GM12878 (cell line): ENCODE measurements at regions not wholly inside any gene's neighbourhood (a gene's known extent, or its start where the extent isn't known, plus 50 kb on each side); places are given as distances from the start of the nearest gene placed in this dataset.
"Not testable (repeated sequence)": the region's sequence is repeated elsewhere in the genome, so short reads cannot be mapped to it uniquely, and the experiment has no call there.

Experiments used
- ATAC-seq: fragments of 200-7000 bp; cut with Tn5 transposase; 3 replicates; pipeline ENCODE4 v1.9.1; 2020; ENCODE audit warnings: mild to moderate bottlenecking, moderate library complexity
- BruUV-seq: library from RNA; stranded (reverse); fragments of 400-500 nt; replicated peaks from 2 replicates; lab custom pipeline; 2021; lab: Mats Ljungman, UMichigan
- CTCF ChIA-PET: fragments of 300-600 bp; sonication (Branson Sonifier 250); formaldehyde crosslinking; extraction: SDS; loops from one replicate; lab custom pipeline; 2021; ENCODE audit warnings: inconsistent platforms; lab: Yijun Ruan, JAX
- POLR2A ChIA-PET: fragments of 350-600 bp; formaldehyde crosslinking; extraction: SDS; loops from one replicate; lab custom pipeline; 2021; ENCODE audit warnings: inconsistent platforms; lab: Charles Lee
- RAD21 ChIA-PET: fragments of 300-600 bp; sonication (Branson Sonifier 250); formaldehyde crosslinking; loops from one replicate; lab custom pipeline; 2023; ENCODE audit warnings: antibody characterized with exemption; ENCODE audit not compliant: unreplicated experiment; lab: Charles Lee
- SMC1A ChIA-PET: fragments of 300-600 bp; sonication (Branson Sonifier 250); formaldehyde crosslinking; loops from one replicate; lab custom pipeline; 2023; ENCODE audit not compliant: unreplicated experiment, uncharacterized antibody; lab: Charles Lee
- DNase-seq: peaks from one replicate; pipeline ENCODE4 v3.0.0-alpha.2; 2011; ENCODE audit warnings: low read depth, low spot score
- FAIRE-seq: peaks from 3 replicates; lab custom pipeline; 2011; peaks lifted over from hg19 to GRCh38; lab: Jason Lieb, UNC
- H2AFZ ChIP-seq: 2 replicates; pipeline ENCODE4 v1.6.0; 2011; ENCODE audit warnings: low read depth, low read length, control low read depth; ENCODE audit not compliant: control insufficient read depth
- H3K27ac ChIP-seq: 2 replicates; pipeline ENCODE4 v1.5.1; 2011; ENCODE audit warnings: control low read depth; ENCODE audit not compliant: control insufficient read depth, insufficient read depth
- H3K27me3 ChIP-seq, 2 experiments: replicated peaks in 1 of 2; 2 replicates each; pipeline versions ENCODE4 v1.6.0 to v1.6.1; 2011; ENCODE audit warnings: low read length in 1 of 2; ENCODE audit not compliant: control insufficient read depth in 2 of 2, insufficient read depth in 2 of 2
- H3K36me3 ChIP-seq, 2 experiments: 2 replicates each; pipeline ENCODE4 v1.5.1; 2011; ENCODE audit warnings: low read length in 1 of 2; ENCODE audit not compliant: control insufficient read depth in 2 of 2, insufficient read depth in 2 of 2
- H3K4me1 ChIP-seq: 2 replicates; pipeline ENCODE4 v1.6.1; 2011; ENCODE audit warnings: mild to moderate bottlenecking, low read length, moderate library complexity, mixed read lengths; ENCODE audit not compliant: control insufficient read depth, insufficient read depth
- H3K4me2 ChIP-seq: 2 replicates; pipeline ENCODE4 v1.6.0; 2011; ENCODE audit warnings: control low read depth; ENCODE audit not compliant: control insufficient read depth, insufficient read depth
- H3K4me3 ChIP-seq: fragments of 200-600 bp; sonication (generic); 2 replicates; pipeline ENCODE4 v1.5.1; 2016
- H3K79me2 ChIP-seq: 2 replicates; pipeline ENCODE4 v1.6.0; 2011; ENCODE audit warnings: low read length; ENCODE audit not compliant: control insufficient read depth, insufficient read depth
- H3K9ac ChIP-seq: 2 replicates; pipeline ENCODE4 v1.8.0; 2011; ENCODE audit warnings: low read length, control low read depth, mixed read lengths; ENCODE audit not compliant: control insufficient read depth, insufficient read depth
- H3K9me3 ChIP-seq: replicated peaks from 3 replicates; pipeline ENCODE4 v1.5.1; 2011; ENCODE audit warnings: mild to moderate bottlenecking, low read length; ENCODE audit not compliant: control insufficient read depth, insufficient read depth
- H4K20me1 ChIP-seq: 2 replicates; pipeline ENCODE4 v1.6.0; 2011; ENCODE audit not compliant: control insufficient read depth, insufficient read depth
- CHD4 ChIP-seq: fragments of 200-600 bp; sonication (generic); IDR thresholded peaks from 2 replicates; pipeline ENCODE4 v1.6.1; 2016; ENCODE audit warnings: mild to moderate bottlenecking
- DPF2 ChIP-seq: fragments of 450-650 bp; IDR thresholded peaks from 2 replicates; pipeline ENCODE4 v1.6.1; 2017; ENCODE audit warnings: mild to moderate bottlenecking
- MEF2A ChIP-seq: IDR thresholded peaks from 2 replicates; pipeline ENCODE4 v1.6.1; 2011; ENCODE audit warnings: low read depth, mild to moderate bottlenecking, low read length, moderate library complexity; ENCODE audit not compliant: insufficient read depth
- PAX8 ChIP-seq: fragments of 450-650 bp; IDR thresholded peaks from 2 replicates; pipeline ENCODE4 v1.6.1; 2017; ENCODE audit warnings: mild to moderate bottlenecking, moderate library complexity
- POU2F2 ChIP-seq: IDR thresholded peaks from 3 replicates; pipeline ENCODE4 v1.6.1; 2011; ENCODE audit warnings: low read depth, mild to moderate bottlenecking, low read length, borderline replicate concordance
- RELA ChIP-seq: fragments of 450-650 bp; IDR thresholded peaks from 2 replicates; pipeline ENCODE4 v1.8.0; 2014; ENCODE audit warnings: borderline replicate concordance; ENCODE audit not compliant: partially characterized antibody
- SIN3A ChIP-seq: IDR thresholded peaks from 2 replicates; pipeline ENCODE4 v1.6.1; 2012; ENCODE audit warnings: low read depth, low read length, improper control_type of control experiment
- SMARCA5 ChIP-seq: fragments of 450-650 bp; IDR thresholded peaks from 2 replicates; pipeline ENCODE4 v1.6.1; 2017; ENCODE audit warnings: mild to moderate bottlenecking
- SREBF1 ChIP-seq: IDR thresholded peaks from 2 replicates; pipeline ENCODE4 v1.6.1; 2012; ENCODE audit warnings: mild to moderate bottlenecking, low read length
- TARDBP ChIP-seq: IDR thresholded peaks from 2 replicates; pipeline ENCODE4 v1.6.1; 2016; ENCODE audit warnings: borderline replicate concordance
- ZNF207 ChIP-seq: fragments of 450-650 bp; IDR thresholded peaks from 2 replicates; pipeline ENCODE4 v1.6.1; 2014; ENCODE audit warnings: antibody characterized with exemption, mild to moderate bottlenecking, borderline replicate concordance
- ZNF24 ChIP-seq: fragments of 450-650 bp; IDR thresholded peaks from 2 replicates; pipeline ENCODE4 v1.6.1; 2017; ENCODE audit warnings: antibody characterized with exemption, mild to moderate bottlenecking
- ZNF622 ChIP-seq: fragments of 450-650 bp; IDR thresholded peaks from 2 replicates; pipeline ENCODE4 v1.6.1; 2017; ENCODE audit warnings: mild to moderate bottlenecking, inconsistent platforms
- ZSCAN29 ChIP-seq: fragments of 450-650 bp; IDR thresholded peaks from 2 replicates; pipeline ENCODE4 v1.6.1; 2017; ENCODE audit warnings: mild to moderate bottlenecking, moderate library complexity
- WGBS: methylation state at CpG from one replicate; pipeline ENCODE4 v1.1.6; 2016; ENCODE audit warnings: low lambda C conversion rate; ENCODE audit not compliant: insufficient replicate concordance, insufficient coverage; ENCODE audit errors: missing lambda C conversion rate; 5-methylcytosine and 5-hydroxymethylcytosine counted together
- in situ Hi-C: fragments of 300-500 bp; cut with MboI; formaldehyde crosslinking; loops from 9 replicates; pipeline ENCODE4 v1.14.3; 2018; ENCODE audit warnings: mixed read lengths
- intact Hi-C: fragments of 100-400 bp; cut with micrococcal nuclease; formaldehyde crosslinking; loops from one replicate; pipeline ENCODE4 v1.14.2; 2022; ENCODE audit not compliant: unreplicated experiment
- TF ChIP-seq, protein P1 (sequence below): fragments of 450-650 bp; IDR thresholded peaks from 2 replicates; pipeline ENCODE4 v1.6.1; 2017; ENCODE audit warnings: mild to moderate bottlenecking

GRCh38 chr6:134662077-134662700, 287.7 kb downstream of the ALDH8A1 start:
- no peaks in the 10 kb centered on the region for H3K4me1 ChIP-seq
- ChIA-PET CTCF (no interaction called here), RAD21 (no interaction called here), SMC1A (interaction anchor here (0.6 kb wide), 1 partner anchor 71 kb away, joined by 3 read pairs; no protein-coding TSS in a partner anchor), POLR2A (interaction anchor here (0.6 kb wide), 2 partner anchors 157 to 262 kb away, joined by 3 to 5 read pairs; no protein-coding TSS in a partner anchor)
- no peaks in the 10 kb centered on the region for H3K27me3 ChIP-seq
- H3K4me2 ChIP-seq, result no peak overlapping the region
- TF ChIP-seq CHD4 (no peak), SMARCA5 (no peak), ZNF24 (no peak), ZNF622 (no peak), ZNF207 (no peak), MEF2A (no peak), TARDBP (no peak), RELA (no peak), PAX8 (no peak), POU2F2 (no peak), DPF2 (no peak), SREBF1 (no peak), ZSCAN29 (no peak), SIN3A (no peak)
- TF ChIP-seq, protein P1, sequence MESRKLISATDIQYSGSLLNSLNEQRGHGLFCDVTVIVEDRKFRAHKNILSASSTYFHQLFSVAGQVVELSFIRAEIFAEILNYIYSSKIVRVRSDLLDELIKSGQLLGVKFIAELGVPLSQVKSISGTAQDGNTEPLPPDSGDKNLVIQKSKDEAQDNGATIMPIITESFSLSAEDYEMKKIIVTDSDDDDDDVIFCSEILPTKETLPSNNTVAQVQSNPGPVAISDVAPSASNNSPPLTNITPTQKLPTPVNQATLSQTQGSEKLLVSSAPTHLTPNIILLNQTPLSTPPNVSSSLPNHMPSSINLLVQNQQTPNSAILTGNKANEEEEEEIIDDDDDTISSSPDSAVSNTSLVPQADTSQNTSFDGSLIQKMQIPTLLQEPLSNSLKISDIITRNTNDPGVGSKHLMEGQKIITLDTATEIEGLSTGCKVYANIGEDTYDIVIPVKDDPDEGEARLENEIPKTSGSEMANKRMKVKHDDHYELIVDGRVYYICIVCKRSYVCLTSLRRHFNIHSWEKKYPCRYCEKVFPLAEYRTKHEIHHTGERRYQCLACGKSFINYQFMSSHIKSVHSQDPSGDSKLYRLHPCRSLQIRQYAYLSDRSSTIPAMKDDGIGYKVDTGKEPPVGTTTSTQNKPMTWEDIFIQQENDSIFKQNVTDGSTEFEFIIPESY, result no peak
- H3K9me3 ChIP-seq, result no peaks in the 10 kb centered on the region
- FAIRE-seq (no peak), DNase-seq (no peak), ATAC-seq (no peak)
- in situ Hi-C loops, result no loop called here
- no TSS peak for BruUV-seq
- no peak overlapping the region for H3K27ac ChIP-seq
- no peaks in the 10 kb centered on the region for H3K36me3 ChIP-seq
- H3K4me3 ChIP-seq, result no peak overlapping the region
- no peaks in the 10 kb centered on the region for H4K20me1 ChIP-seq
- no peaks in the 10 kb centered on the region for H3K79me2 ChIP-seq
- no peak overlapping the region for H3K9ac ChIP-seq
- intact Hi-C loops, result no loop called here
- no peak overlapping the region for H2AFZ ChIP-seq

GRCh38 chr6:134659885-134660284, 290.0 kb downstream of the ALDH8A1 start:
- H3K27ac ChIP-seq, H3K4me1 ChIP-seq, FAIRE-seq, H3K79me2 ChIP-seq, H4K20me1 ChIP-seq, H3K9me3 ChIP-seq, in situ Hi-C loops, RAD21 ChIA-PET, intact Hi-C loops, DNase-seq, H3K4me3 ChIP-seq, ATAC-seq, H3K4me2 ChIP-seq, H3K27me3 ChIP-seq, H3K9ac ChIP-seq, CTCF ChIA-PET, POLR2A ChIA-PET, H3K36me3 ChIP-seq, H2AFZ ChIP-seq, BruUV-seq: not testable (repeated sequence)
- SMC1A ChIA-PET, result interaction anchor here (1.4 kb wide), 1 partner anchor 21 kb away, joined by 3 read pairs; no protein-coding TSS in a partner anchor
- WGBS, result 0% methylated on average over 1 of the region's 1 CpG
